Fibroblast of skin of right biceps (primary cell): ENCODE measurements at regions not wholly inside any gene's neighbourhood (a gene's known extent, or its start where the extent isn't known, plus 50 kb on each side); places are given as distances from the start of the nearest gene placed in this dataset.

Experiments used
- DNase-seq: peaks from one replicate; pipeline ENCODE4 v3.0.0-alpha.2; 2013

GRCh38 chr4:3715855-3716630 lies 50.1 kb upstream of the ADRA2C start:
- no peak for DNase-seq

DNA sequence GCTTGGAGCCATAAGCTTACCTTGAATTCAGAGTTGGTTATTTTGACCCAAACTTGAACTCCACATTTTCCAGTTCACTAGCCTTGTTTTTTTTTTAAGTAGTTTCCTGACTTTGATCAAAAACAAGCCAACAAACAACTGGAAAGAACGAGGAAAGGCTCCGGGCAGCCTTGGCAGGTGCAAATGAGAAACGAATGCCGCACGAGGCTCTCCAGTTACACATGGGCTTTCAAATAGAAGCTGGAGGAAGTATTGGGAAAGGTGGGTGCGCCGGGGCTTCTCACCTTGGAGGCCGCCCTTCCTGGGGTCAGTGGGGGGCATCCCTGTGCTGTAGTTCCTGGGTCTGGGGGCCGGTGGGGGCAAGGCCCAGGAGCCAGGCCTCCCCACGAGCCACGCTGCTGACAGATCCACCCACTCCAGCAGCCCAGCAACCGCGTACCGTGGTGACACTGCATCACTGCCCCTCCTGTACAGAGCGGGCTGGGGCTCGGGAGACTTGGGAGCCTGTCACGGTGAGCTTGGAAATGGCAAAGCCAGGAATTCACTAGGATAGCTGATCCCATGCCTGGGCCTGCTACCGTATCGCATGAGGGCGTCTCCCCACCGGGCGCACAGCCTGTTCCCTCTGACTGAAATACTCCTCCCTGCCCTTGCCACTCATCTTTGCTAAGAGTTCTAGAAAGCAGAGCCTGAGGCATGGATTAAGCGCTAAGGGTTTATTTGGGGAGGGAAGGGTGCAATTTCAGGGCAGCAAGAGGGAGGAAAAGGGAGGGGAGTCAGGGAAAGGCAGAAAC lies 50.9 kb upstream of the ADRA2C start:
- no peak for DNase-seq

DNA sequence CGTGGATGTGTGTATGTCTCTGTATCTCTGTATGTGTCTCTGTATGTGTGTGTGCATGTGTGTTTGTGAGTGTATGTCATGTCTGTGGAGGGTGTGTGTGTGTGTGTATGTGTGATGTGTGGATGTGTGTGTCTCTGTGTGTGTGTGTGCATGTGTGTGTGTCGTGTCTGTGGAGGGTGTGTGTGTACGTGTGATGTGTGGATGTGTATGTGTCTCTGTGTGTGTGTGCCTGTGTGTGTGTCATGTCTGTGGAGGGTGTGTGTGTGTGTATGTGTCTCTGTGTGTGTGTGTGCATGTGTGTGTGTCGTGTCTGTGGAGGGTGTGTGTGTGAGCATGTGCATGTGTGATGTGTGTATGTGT lies 51.6 kb upstream of the ADRA2C start:
- DNase-seq = no peak

DNA sequence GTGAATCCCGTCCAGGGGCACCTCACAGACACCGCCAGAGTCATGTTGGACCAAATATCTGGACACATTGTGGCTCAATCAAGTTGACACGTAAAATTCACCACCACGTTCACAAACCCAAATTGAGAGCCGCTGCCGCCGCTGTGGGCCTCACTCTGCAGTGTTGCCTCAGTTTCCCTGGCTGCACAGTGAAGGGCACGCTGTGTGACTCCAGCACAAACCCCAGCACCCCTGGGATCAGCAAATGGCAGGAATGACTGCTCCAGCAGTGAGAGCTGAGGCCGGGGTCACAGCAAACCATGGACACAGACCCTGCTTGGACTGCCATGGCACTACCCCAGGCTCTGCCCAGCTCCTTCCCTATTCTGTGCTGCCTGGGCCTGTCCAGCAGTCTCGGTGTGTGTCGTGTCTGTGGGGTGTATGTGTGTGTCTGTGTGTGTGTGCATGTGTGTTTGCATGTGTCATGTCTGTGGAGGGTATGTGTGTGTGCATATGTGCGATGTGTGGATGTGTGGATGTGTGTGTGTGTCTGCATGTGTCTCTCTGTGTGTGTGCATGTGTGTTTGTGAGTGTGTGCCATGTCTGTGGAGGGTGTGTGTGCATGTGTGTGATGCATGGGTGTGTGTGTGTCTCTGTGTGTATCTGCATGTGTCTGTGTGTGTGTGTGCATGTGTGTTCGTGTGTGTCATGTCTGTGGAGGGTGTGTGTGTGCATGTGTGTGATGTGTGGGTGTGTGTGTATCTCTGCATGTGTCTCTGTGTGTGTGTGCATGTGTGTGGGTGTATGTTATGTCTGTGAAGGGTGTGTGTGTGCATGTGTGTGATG lies 52.2 kb upstream of the ADRA2C start:
- no peak for DNase-seq

DNA sequence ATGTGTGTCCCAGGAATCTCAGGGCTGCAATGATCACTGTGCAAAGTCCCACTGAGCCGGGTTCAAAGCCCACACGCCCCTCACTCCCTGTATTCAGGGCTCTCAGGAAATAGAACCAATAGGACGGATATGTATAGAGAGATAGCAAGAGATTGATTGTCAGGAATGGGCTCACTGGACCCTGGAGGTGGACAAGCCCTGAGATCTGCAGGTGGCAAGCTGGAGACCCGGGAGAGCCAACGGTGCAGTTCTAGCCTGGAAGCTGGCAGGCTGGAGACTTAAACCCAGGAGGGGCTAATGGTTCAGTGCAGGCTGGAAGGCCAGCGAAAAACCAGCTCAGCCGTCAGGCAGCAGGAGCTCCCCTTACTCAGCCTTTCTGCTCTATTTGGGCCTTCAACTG lies 52.8 kb upstream of the ADRA2C start:
- DNase-seq = no peak

DNA sequence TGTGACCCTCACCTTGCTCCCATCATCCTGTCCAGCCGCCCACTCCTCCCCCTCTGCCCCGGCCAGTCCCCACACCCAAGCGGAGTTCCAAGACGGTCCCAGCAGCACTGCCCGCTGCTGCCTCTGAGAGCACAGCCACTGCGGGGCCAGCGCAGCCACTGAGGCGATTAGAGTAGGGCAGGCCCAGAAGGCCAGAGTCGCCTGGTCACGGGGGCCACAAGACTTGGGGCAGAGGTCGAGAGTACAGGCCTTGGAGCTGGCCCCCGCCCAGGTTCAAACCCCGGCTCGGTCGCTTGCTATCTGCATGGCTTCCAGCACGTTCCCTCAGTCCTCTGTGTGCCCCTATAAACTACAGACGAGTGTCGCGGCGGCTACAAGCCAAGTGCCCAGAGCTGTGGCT lies 53.2 kb upstream of the ADRA2C start:
- no peak for DNase-seq

DNA sequence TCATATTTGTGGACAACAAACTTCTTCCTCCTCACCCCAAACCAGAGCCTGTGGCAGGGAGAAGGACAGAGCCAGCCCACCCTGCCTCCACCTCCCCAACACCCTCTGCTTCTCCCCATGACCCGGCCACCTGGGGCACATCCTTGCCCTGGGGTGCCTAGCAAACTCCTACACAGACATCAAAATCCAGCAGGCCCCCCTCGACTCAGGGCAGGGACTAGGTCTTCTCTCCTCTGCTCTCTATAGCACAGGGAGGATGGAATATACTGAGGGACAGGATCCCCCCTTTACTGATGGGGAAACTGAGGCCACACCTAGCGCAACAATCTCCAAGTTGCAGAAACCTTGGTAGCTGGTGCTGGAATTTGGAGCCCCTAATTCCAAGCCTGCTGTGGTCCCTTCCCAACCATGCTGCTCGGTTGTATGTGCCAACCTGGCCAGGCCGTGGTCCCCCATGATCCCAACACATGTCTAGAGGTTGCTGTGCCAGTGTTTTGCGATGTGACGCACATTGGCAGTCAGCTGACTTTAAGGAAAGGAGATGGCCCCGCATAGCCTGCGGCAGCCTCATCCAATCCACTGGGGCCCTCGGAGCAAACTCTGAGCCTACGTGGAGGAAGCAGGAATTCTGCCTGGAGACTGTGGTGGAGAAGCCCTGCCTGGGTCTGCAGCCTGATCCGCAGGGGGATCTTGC lies 53.9 kb upstream of the ADRA2C start:
- no peak for DNase-seq

GRCh38 chr4:3711183-3712111 lies 54.7 kb upstream of the ADRA2C start:
- DNase-seq = no peak

GRCh38 chr4:3710451-3711182 lies 55.6 kb upstream of the ADRA2C start:
- peak; percentile 22 for DNase-seq

DNA sequence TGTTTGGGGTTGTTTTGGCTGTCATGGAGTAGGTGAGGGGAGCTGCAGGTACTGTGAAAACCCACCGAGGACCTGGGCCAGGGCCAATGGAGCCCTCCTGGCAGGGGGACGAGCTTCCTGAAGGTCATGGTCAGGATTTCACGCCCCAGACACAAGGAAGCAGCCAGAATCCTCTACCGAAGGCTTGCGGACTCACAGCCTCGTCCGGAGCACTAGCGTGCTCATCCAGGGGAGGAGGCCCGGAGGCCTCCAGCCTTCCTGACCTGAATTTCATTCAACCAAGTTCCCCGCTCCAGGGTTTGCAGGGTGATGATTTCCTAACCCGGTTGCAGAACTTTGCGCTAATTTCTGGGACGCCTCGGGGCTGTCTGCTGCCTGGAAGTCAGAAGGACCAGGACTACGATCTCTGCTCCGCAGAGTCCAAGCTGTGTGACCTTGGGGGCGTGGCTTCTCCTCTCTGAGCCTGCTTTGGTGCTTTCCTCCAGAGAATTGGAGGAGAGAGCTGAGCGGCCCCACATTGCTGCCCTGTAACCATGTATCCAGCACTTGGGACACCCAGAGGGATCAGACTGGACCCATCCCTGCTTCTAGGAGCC lies 56.2 kb upstream of the ADRA2C start:
- DNase-seq = no peak

GRCh38 chr4:3709061-3709845 lies 56.9 kb upstream of the ADRA2C start:
- no peak for DNase-seq

- no peak for DNase-seq
Observed at GRCh38 chr4:3708611-3709010, 57.6 kb upstream of the ADRA2C start.

DNA sequence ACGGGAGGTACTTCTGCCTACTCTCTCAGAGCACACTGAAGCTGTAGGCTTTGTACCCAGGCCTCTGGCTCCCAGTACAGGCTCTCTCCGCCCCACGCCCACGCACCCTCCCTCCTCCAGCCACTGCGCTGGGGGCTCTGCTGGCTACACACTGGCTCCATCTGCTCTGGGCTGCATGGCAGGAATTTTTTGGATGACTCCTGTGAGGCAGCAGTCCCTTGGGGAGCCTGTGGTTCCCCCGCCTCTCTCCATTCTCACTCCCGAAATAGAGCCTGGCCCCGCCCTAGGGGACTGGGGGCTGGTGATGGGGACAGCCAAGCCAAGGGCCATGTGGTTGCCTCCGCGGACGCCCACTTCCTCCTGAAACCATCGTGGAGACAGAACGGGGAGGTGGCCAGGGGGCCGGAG lies 58.1 kb upstream of the ADRA2C start:
- peak; percentile 78 for DNase-seq

DNA sequence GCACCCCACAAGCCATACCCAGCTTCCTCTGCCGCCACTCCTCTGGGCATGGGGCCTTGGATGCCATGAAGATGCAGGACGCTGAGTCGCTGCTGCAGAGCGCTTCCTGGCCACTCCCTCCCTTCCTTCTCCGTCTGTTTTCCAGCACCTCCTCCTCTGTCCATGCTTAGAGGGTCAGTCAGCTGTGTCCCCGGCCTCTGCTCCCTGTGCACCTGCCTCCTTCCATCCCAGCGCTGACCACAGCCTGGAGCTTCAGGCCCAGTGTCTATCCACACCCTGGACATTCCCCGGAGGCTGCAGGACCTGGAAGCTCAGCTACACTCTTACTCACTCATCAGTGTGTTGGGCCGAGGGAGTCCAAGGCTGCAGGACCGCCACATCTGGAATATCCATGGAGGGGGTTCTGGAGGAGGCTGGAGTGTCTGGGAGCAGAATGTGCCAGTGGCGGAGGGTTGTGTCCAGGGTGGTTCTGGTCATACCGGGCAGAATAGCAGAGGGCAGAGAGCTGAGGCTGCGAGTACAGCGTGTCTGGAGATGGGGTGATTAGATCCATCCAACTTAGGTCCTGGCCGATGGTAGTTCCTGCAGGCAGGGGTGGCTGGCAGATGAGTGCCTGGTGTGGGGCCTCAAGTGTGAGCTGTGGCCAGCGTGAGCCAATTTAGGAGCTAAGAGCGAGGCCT lies 58.6 kb upstream of the ADRA2C start:
- no peak for DNase-seq

GRCh38 chr4:3706565-3707422 lies 59.4 kb upstream of the ADRA2C start:
- no peak for DNase-seq

GRCh38 chr4:3706111-3706511 lies 60.1 kb upstream of the ADRA2C start:
- DNase-seq = no peak

- DNase-seq = no peak
Observed at GRCh38 chr4:3705236-3705987, 60.8 kb upstream of the ADRA2C start.
